Endothelial cell of umbilical vein (primary cell): ENCODE measurements at regions not wholly inside any gene's neighbourhood (a gene's known extent, or its start where the extent isn't known, plus 50 kb on each side); places are given as distances from the start of the nearest gene placed in this dataset.

ENCODE experiments used
- BruUV-seq: library from RNA; stranded (reverse); fragments of 400-500 nt; replicated peaks from 2 replicates; lab custom pipeline; 2021; lab: Mats Ljungman, UMichigan
- CTCF ChIA-PET: fragments of 300-600, 350-600 bp; sonication (Branson Sonifier 250); formaldehyde crosslinking; loops from one replicate; lab custom pipeline; 2021; ENCODE audit warnings: antibody characterized with exemption, inconsistent platforms; lab: Charles Lee
- POLR2A ChIA-PET: fragments of 300-600, 350-600 bp; sonication (Branson Sonifier 250); formaldehyde crosslinking; loops from one replicate; lab custom pipeline; 2021; ENCODE audit warnings: antibody characterized with exemption, inconsistent platforms; lab: Charles Lee
- DNase-seq: peaks from one replicate; pipeline ENCODE4 v3.0.0-alpha.2; 2011; ENCODE audit warnings: low read depth, low spot score
- FAIRE-seq: peaks from 2 replicates; lab custom pipeline; 2011; peaks lifted over from hg19 to GRCh38; lab: Jason Lieb, UNC
- H2AFZ ChIP-seq: 2 replicates; pipeline ENCODE4 v1.6.0; 2012; ENCODE audit warnings: low read depth, low read length, control low read depth, inconsistent platforms
- H3K27ac ChIP-seq: 2 replicates; pipeline ENCODE4 v1.5.1; 2011; ENCODE audit warnings: low read depth, mild to moderate bottlenecking, control low read depth, low read length, moderate library complexity; ENCODE audit not compliant: insufficient read depth
- H3K27me3 ChIP-seq, 2 experiments: 2 replicates each; pipeline versions ENCODE4 v1.6.0 to v1.6.1; 2011; ENCODE audit warnings: low read length in 2 of 2, mixed read lengths in 1 of 2; ENCODE audit not compliant: control insufficient read depth in 2 of 2, insufficient read depth in 2 of 2
- H3K36me3 ChIP-seq, 2 experiments: 2 replicates in 1 of 2; 3 replicates in 1 of 2; pipeline ENCODE4 v1.5.1; 2011; ENCODE audit warnings: low read length in 2 of 2, mild to moderate bottlenecking in 1 of 2, moderate library complexity in 1 of 2; ENCODE audit not compliant: control insufficient read depth in 2 of 2, insufficient read depth in 2 of 2; ENCODE audit errors: extremely low read depth in 1 of 2
- H3K4me1 ChIP-seq: 3 replicates; pipeline ENCODE4 v1.5.1; 2011; ENCODE audit warnings: mild to moderate bottlenecking, low read length; ENCODE audit not compliant: control insufficient read depth, insufficient read depth; ENCODE audit errors: extremely low read depth
- H3K4me2 ChIP-seq: 2 replicates; pipeline ENCODE4 v1.6.1; 2011; ENCODE audit warnings: low read length, control low read depth, mixed read lengths; ENCODE audit not compliant: insufficient read depth
- H3K4me3 ChIP-seq, 3 experiments: fragments of 200-600 bp in 1 of 3; sonication (generic), shearing (Covaris generic) in 1 of 3; replicated peaks in 1 of 3; 2 replicates each; pipeline ENCODE4 v1.5.1; 2011 to 2016; ENCODE audit warnings: control low read depth in 3 of 3, low read length in 3 of 3, mild to moderate bottlenecking in 2 of 3, inconsistent platforms in 1 of 3, low read depth in 1 of 3, moderate library complexity in 1 of 3; ENCODE audit not compliant: insufficient read depth in 1 of 3
- H3K79me2 ChIP-seq: 2 replicates; pipeline ENCODE4 v1.6.0; 2012; ENCODE audit warnings: low read length, inconsistent platforms; ENCODE audit not compliant: control insufficient read depth, insufficient read depth
- H3K9ac ChIP-seq: replicated peaks from 2 replicates; pipeline ENCODE3; 2011; ENCODE audit warnings: low read length, control low read depth; ENCODE audit not compliant: insufficient read depth; ENCODE audit errors: extremely low read depth
- H3K9me1 ChIP-seq: replicated peaks from 3 replicates; pipeline ENCODE4 v1.6.0; 2011; ENCODE audit warnings: mild to moderate bottlenecking, low read length; ENCODE audit not compliant: control insufficient read depth, insufficient read depth; ENCODE audit errors: extremely low read depth
- H3K9me3 ChIP-seq: replicated peaks from 2 replicates; pipeline ENCODE4 v1.5.1; 2012; ENCODE audit warnings: low read length, inconsistent platforms; ENCODE audit not compliant: control insufficient read depth, insufficient read depth
- H4K20me1 ChIP-seq: replicated peaks from 2 replicates; pipeline ENCODE3; 2011; ENCODE audit warnings: mild to moderate bottlenecking, low read length; ENCODE audit not compliant: control insufficient read depth, insufficient read depth; ENCODE audit errors: extremely low read depth
- CTCF ChIP-seq, 2 donors: IDR thresholded peaks; 1 replicate in 1 of 2; 2 replicates in 1 of 2; pipeline ENCODE4 v1.5.1; 2011; ENCODE audit warnings: low read length in 2 of 2, mild to moderate bottlenecking in 2 of 2, moderate library complexity in 2 of 2, control low read depth in 1 of 2, inconsistent platforms in 1 of 2, low read depth in 1 of 2; ENCODE audit not compliant: insufficient read depth in 1 of 2; ENCODE audit errors: extremely low read depth in 1 of 2
- EZH2 ChIP-seq: IDR thresholded peaks from 2 replicates; pipeline ENCODE4 v1.6.1; 2012; ENCODE audit warnings: borderline replicate concordance, low read depth, mild to moderate bottlenecking, moderate library complexity, low read length, inconsistent platforms; ENCODE audit not compliant: severe bottlenecking
- GATA2 ChIP-seq: IDR thresholded peaks from 2 replicates; pipeline ENCODE4 v1.7.0; 2011; ENCODE audit warnings: low read depth, mild to moderate bottlenecking, moderate library complexity, mixed read lengths, low read length; ENCODE audit not compliant: insufficient read length, insufficient read depth
- JUN ChIP-seq: IDR thresholded peaks from 2 replicates; pipeline ENCODE4 v1.6.1; 2011; ENCODE audit warnings: borderline replicate concordance, low read depth; ENCODE audit not compliant: insufficient read length, insufficient read depth
- MAX ChIP-seq: IDR thresholded peaks from 2 replicates; pipeline ENCODE4 v1.6.1; 2011; ENCODE audit not compliant: insufficient read depth, insufficient read length
- POLR2A ChIP-seq: IDR thresholded peaks from 2 replicates; pipeline ENCODE4 v1.6.1; 2012; ENCODE audit warnings: low read depth, mild to moderate bottlenecking, control low read depth, low read length
- dilution Hi-C: fragments of 300-500 bp; cut with MboI; formaldehyde crosslinking; loops from one replicate; pipeline ENCODE4 v1.15.0; 2019; ENCODE audit warnings: low sequenced_read_pairs; ENCODE audit not compliant: extremely low pct_ligation_motif_present
- intact Hi-C: fragments of 100-400 bp; cut with micrococcal nuclease; formaldehyde crosslinking; loops from one replicate; pipeline ENCODE4 v1.10.0; 2022

GRCh38 chr20:19045371-19045770, 167.1 kb upstream of the SLC24A3 start:
- Histone ChIP-seq H3K36me3 (no peaks in the 10 kb centered on the region), H3K4me2 (no peak overlapping the region), H3K9me3 (peaks cover 2% of the 10 kb centered on the region), H3K4me1 (no peaks in the 10 kb centered on the region), H3K9me1 (no peaks in the 10 kb centered on the region), H3K27ac (no peak overlapping the region), H4K20me1 (no peaks in the 10 kb centered on the region), H3K4me3 (no peak overlapping the region), H3K9ac (no peak overlapping the region), H3K79me2 (no peaks in the 10 kb centered on the region), H3K27me3 (no peaks in the 10 kb centered on the region), H2AFZ (no peak overlapping the region)
- dilution Hi-C loops = no loop called here
- no peak for DNase-seq
- TF ChIP-seq POLR2A (no peak), EZH2 (no peak), CTCF (IDR thresholded peaks at IDR 0.05; ENCODE audit: extremely low read depth in 1 of 2, insufficient read depth in 1 of 2, low read depth in 1 of 2, low read length in 2 of 2) (no peak), JUN (no peak), GATA2 (no peak), MAX (no peak)
- FAIRE-seq = no peak
- ChIA-PET CTCF (no interaction called here), POLR2A (no interaction called here)
- no TSS peak for BruUV-seq
- intact Hi-C loops = no loop called here
